K562 (cell line): ENCODE measurements at regions not wholly inside any gene's neighbourhood (a gene's known extent, or its start where the extent isn't known, plus 50 kb on each side); places are given as distances from the start of the nearest gene placed in this dataset.

Experiments used
- ATAC-seq: fragments of 200-7000 bp; cut with Tn5 transposase; 3 replicates; pipeline ENCODE4 v1.9.1; 2020; ENCODE audit warnings: moderate library complexity
- BruUV-seq: library from RNA; stranded (reverse); fragments of 400-500 nt; replicated peaks from 2 replicates; lab custom pipeline; 2021; lab: Mats Ljungman, UMichigan
- CTCF ChIA-PET: fragments of 300-600 bp; formaldehyde crosslinking; extraction: SDS; loops from one replicate; lab custom pipeline; 2021; ENCODE audit warnings: low intra/inter-chr PET ratio; lab: Yijun Ruan, JAX
- POLR2A ChIA-PET: fragments of 300-600, 350-650 bp; sonication (Branson Sonifier 250); formaldehyde crosslinking; extraction: SDS; loops from one replicate; lab custom pipeline; 2021; ENCODE audit warnings: antibody characterized with exemption, inconsistent platforms; lab: Yijun Ruan, JAX
- DNase-seq, 4 experiments: peaks; one replicate each; pipeline versions ENCODE4 v3.0.0 to v3.0.0-alpha.2; 2011 to 2018; ENCODE audit warnings: low spot score in 3 of 4, mixed read lengths in 3 of 4; ENCODE audit errors: extremely low read depth in 1 of 4
- FAIRE-seq: peaks from 2 replicates; lab custom pipeline; 2011; peaks lifted over from hg19 to GRCh38; lab: Jason Lieb, UNC
- H2AFZ ChIP-seq: 2 replicates; pipeline ENCODE4 v1.6.0; 2011; ENCODE audit warnings: low read depth, low read length, control low read depth, inconsistent platforms
- H3K27ac ChIP-seq: fragments of 200-600 bp; 3 replicates; pipeline ENCODE4 v1.8.0; 2011; ENCODE audit warnings: low read depth, mild to moderate bottlenecking, control low read depth, inconsistent platforms, low read length, moderate library complexity, mixed read lengths; ENCODE audit errors: extremely low read depth
- H3K27me3 ChIP-seq, 2 experiments: fragments of 300-600 bp in 1 of 2; 2 replicates in 1 of 2; 3 replicates in 1 of 2; pipeline versions ENCODE4 v1.6.0 to v1.8.0; 2011; ENCODE audit warnings: inconsistent platforms in 2 of 2, low read length in 2 of 2, mild to moderate bottlenecking in 1 of 2, mixed read lengths in 1 of 2, moderate library complexity in 1 of 2; ENCODE audit not compliant: control insufficient read depth in 2 of 2, insufficient read depth in 2 of 2
- H3K36me3 ChIP-seq: fragments of 300-600 bp; 3 replicates; pipeline ENCODE4 v1.8.0; 2011; ENCODE audit warnings: mild to moderate bottlenecking, low read length, inconsistent platforms; ENCODE audit not compliant: control insufficient read depth, insufficient read depth
- H3K4me1 ChIP-seq, 2 experiments: fragments of 200-600 bp in 1 of 2; replicated peaks in 1 of 2; 2 replicates in 1 of 2; 3 replicates in 1 of 2; pipeline versions ENCODE4 v1.5.1 to v1.8.0; 2011; ENCODE audit warnings: inconsistent platforms in 2 of 2, low read length in 2 of 2, mild to moderate bottlenecking in 1 of 2, mixed read lengths in 1 of 2, moderate library complexity in 1 of 2; ENCODE audit not compliant: control insufficient read depth in 2 of 2, insufficient read depth in 2 of 2
- H3K4me2 ChIP-seq: 2 replicates; pipeline ENCODE4 v1.6.1; 2011; ENCODE audit warnings: low read length, control low read depth, inconsistent platforms, mixed read lengths; ENCODE audit not compliant: insufficient read depth
- H3K4me3 ChIP-seq: fragments of 200-600 bp; sonication (generic), shearing (Covaris generic); 2 replicates; pipeline ENCODE4 v1.5.1; 2016; ENCODE audit warnings: control low read depth, inconsistent platforms
- H3K79me2 ChIP-seq: fragments of 200-600 bp; 3 replicates; pipeline ENCODE4 v1.8.0; 2011; ENCODE audit warnings: low read length, inconsistent platforms; ENCODE audit not compliant: control insufficient read depth, insufficient read depth
- H3K9ac ChIP-seq, 2 experiments: 2 replicates each; pipeline versions ENCODE4 v1.6.0 to v1.6.1; 2011; ENCODE audit warnings: low read depth in 2 of 2, low read length in 2 of 2, control low read depth in 1 of 2, inconsistent platforms in 1 of 2, mild to moderate bottlenecking in 1 of 2, mixed read lengths in 1 of 2; ENCODE audit not compliant: insufficient read depth in 1 of 2
- H3K9me1 ChIP-seq: one replicate; pipeline ENCODE4 v1.6.0; 2011; ENCODE audit warnings: inconsistent platforms, mild to moderate bottlenecking, low read length, moderate library complexity; ENCODE audit not compliant: control insufficient read depth, insufficient read depth
- H3K9me3 ChIP-seq: replicated peaks from 2 replicates; pipeline ENCODE4 v1.5.1; 2011; ENCODE audit warnings: low read depth, low read length, inconsistent platforms; ENCODE audit not compliant: control insufficient read depth, insufficient read depth
- H4K20me1 ChIP-seq: replicated peaks from 2 replicates; pipeline ENCODE4 v1.6.1; 2011; ENCODE audit warnings: low read length, inconsistent platforms, mixed read lengths; ENCODE audit not compliant: control insufficient read depth, insufficient read depth
- CHD2 ChIP-seq: IDR thresholded peaks from 2 replicates; pipeline ENCODE4 v1.6.1; 2011; ENCODE audit warnings: low read depth, low read length
- COPS2 ChIP-seq: fragments of 450-650 bp; conservative IDR thresholded peaks from 2 replicates; pipeline ENCODE4 v1.6.1; 2016; ENCODE audit warnings: mild to moderate bottlenecking, moderate library complexity
- ELF2 ChIP-seq: fragments of 250-450 bp; sonication (Bioruptor Pico); IDR thresholded peaks from 2 replicates; pipeline ENCODE4 v1.5.0; 2021; ENCODE audit warnings: mild to moderate bottlenecking
- HNRNPLL ChIP-seq: fragments of 200-400 bp; formaldehyde crosslinking; IDR thresholded peaks from 2 replicates; pipeline ENCODE4 v1.6.1; 2017; ENCODE audit warnings: low read length, low read depth, mild to moderate bottlenecking; ENCODE audit not compliant: poor library complexity, severe bottlenecking
- KDM1A ChIP-seq, 2 experiments: fragments of 450-650 bp; IDR thresholded peaks; 2 replicates each; pipeline ENCODE4 v1.6.1; 2016; ENCODE audit warnings: mild to moderate bottlenecking in 2 of 2
- MCM3 ChIP-seq: fragments of 450-650 bp; IDR thresholded peaks from 2 replicates; pipeline ENCODE4 v1.6.1; 2016
- NUFIP1 ChIP-seq: fragments of 450-650 bp; IDR thresholded peaks from 2 replicates; pipeline ENCODE4 v1.6.1; 2018; ENCODE audit not compliant: partially characterized antibody
- RBM34 ChIP-seq: fragments of 200-400 bp; formaldehyde crosslinking; IDR thresholded peaks from 2 replicates; pipeline ENCODE4 v1.6.1; 2018; ENCODE audit warnings: low read length, borderline replicate concordance; ENCODE audit not compliant: insufficient read depth
- SRSF1 ChIP-seq: fragments of 200-400 bp; formaldehyde crosslinking; IDR thresholded peaks from 2 replicates; pipeline ENCODE4 v1.6.1; 2017; ENCODE audit warnings: mild to moderate bottlenecking, low read depth, low read length, moderate library complexity
- SRSF3 ChIP-seq: fragments of 200-400 bp; formaldehyde crosslinking; IDR thresholded peaks from 2 replicates; pipeline ENCODE4 v1.6.1; 2016; ENCODE audit warnings: mild to moderate bottlenecking, low read length, moderate library complexity; ENCODE audit not compliant: insufficient read depth
- ZNF224 ChIP-seq: sonication (generic); formaldehyde crosslinking; IDR thresholded peaks from 2 replicates; pipeline ENCODE4 v1.8.0; 2022; ENCODE audit warnings: mild to moderate bottlenecking, missing genetic modification reagents
- ZSCAN29 ChIP-seq: fragments of 450-650 bp; IDR thresholded peaks from 2 replicates; pipeline ENCODE4 v1.6.1; 2017
- WGBS: fragments of 100-300 bp; shearing (Covaris generic); methylation state at CpG from one replicate; pipeline ENCODE4 v1.1.6; 2016; ENCODE audit warnings: low coverage, mixed read lengths; ENCODE audit not compliant: insufficient coverage; ENCODE audit errors: missing lambda C conversion rate; 5-methylcytosine and 5-hydroxymethylcytosine counted together
- in situ Hi-C: fragments of 300-500 bp; cut with MboI; formaldehyde crosslinking; loops from 4 replicates; pipeline ENCODE4 v1.15.0; 2018; ENCODE audit warnings: inconsistent platforms, mixed read lengths
- intact Hi-C: fragments of 100-400 bp; cut with micrococcal nuclease; formaldehyde crosslinking; loops from 2 replicates; pipeline ENCODE4 v1.14.2; 2022
- TF ChIP-seq, protein P1 (sequence below): fragments of 250-450 bp; sonication (Bioruptor Pico); IDR thresholded peaks from 2 replicates; pipeline ENCODE4 v1.8.0; 2022; ENCODE audit warnings: moderate library complexity, mild to moderate bottlenecking, inconsistent platforms
- TF ChIP-seq, protein P2 (sequence below): sonication (generic); formaldehyde crosslinking; IDR thresholded peaks from 2 replicates; pipeline ENCODE4 v1.4.0; 2020; ENCODE audit warnings: mild to moderate bottlenecking, missing genetic modification reagents
- TF ChIP-seq, protein P3 (sequence below): fragments of 450-650 bp; IDR thresholded peaks from 2 replicates; pipeline ENCODE4 v1.6.1; 2016

DNA sequence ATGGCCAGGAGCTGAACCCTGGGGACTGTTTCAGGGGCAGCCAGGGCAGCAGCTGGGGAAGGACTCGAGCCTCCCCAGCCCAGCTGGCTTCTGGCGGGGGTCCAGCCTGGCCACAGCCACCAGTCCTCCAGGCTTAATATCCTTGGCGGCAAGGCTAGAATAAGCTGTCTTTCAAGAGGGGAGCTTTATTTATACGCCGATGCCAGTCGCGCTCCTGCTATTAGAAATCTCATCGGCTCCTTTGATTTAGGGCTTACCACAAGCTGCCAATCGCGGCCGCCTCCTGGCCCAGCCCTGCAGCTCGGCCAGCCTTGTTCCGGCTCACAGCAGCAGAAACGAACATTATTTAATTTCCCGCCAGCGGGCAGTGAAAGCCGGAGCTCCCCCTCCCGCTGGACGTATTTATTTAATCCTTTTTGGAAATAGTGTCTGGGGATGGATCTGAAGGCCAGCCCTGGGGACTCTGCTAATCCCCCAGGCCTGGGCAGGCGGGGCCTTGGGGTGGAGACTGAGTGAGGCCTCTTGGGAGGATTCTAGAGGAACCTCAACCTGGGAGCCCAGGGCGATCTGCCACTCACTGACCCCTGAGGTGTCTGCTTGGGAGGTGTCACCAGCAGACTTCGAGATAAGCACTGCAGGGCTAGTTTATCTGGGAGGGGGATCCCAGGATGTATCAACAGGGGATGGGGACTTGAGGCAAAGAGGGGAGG is 363.1 kb downstream of the MN1 start:
- FAIRE-seq, result no peak
- Histone ChIP-seq H3K9ac (no peak overlapping the region), H3K36me3 (no peaks in the 10 kb centered on the region), H3K4me3 (no peak overlapping the region), H3K4me2 (no peak overlapping the region), H3K9me1 (no peaks in the 10 kb centered on the region), H4K20me1 (no peaks in the 10 kb centered on the region), H3K27me3 (peaks cover 0 to 28% of the 10 kb centered on the region in 2 experiments; a peak in 3 of 5 replicates), H3K4me1 (no peaks in the 10 kb centered on the region; a peak in 1 of 5 replicates), H3K79me2 (no peaks in the 10 kb centered on the region), H2AFZ (no peak overlapping the region), H3K27ac (no peak overlapping the region), H3K9me3 (no peaks in the 10 kb centered on the region)
- no TSS peak for BruUV-seq
- CTCF ChIA-PET, result no interaction called here
- WGBS, result 12% methylated on average over 19 of the region's 22 CpGs
- no peak for ATAC-seq
- in situ Hi-C loops (no loop called here), intact Hi-C loops (no loop called here)
- TF ChIP-seq, protein P1, sequence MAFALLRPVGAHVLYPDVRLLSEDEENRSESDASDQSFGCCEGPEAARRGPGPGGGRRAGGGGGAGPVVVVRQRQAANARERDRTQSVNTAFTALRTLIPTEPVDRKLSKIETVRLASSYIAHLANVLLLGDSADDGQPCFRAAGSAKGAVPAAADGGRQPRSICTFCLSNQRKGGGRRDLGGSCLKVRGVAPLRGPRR (CRISPR knock-in tag), result no peak
- TF ChIP-seq ELF2 (CRISPR knock-in tag) (no peak), ZNF224 (CRISPR knock-in tag) (no peak), SRSF1 (no peak), MCM3 (no peak), CHD2 (no peak), SRSF3 (no peak), ZSCAN29 (no peak), NUFIP1 (no peak), COPS2 (no peak), KDM1A (IDR thresholded peaks at IDR 0.05) (no peak), RBM34 (no peak), HNRNPLL (no peak)
- TF ChIP-seq, protein P2, sequence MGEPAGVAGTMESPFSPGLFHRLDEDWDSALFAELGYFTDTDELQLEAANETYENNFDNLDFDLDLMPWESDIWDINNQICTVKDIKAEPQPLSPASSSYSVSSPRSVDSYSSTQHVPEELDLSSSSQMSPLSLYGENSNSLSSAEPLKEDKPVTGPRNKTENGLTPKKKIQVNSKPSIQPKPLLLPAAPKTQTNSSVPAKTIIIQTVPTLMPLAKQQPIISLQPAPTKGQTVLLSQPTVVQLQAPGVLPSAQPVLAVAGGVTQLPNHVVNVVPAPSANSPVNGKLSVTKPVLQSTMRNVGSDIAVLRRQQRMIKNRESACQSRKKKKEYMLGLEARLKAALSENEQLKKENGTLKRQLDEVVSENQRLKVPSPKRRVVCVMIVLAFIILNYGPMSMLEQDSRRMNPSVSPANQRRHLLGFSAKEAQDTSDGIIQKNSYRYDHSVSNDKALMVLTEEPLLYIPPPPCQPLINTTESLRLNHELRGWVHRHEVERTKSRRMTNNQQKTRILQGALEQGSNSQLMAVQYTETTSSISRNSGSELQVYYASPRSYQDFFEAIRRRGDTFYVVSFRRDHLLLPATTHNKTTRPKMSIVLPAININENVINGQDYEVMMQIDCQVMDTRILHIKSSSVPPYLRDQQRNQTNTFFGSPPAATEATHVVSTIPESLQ (CRISPR knock-in tag), result no peak
- TF ChIP-seq, protein P3, sequence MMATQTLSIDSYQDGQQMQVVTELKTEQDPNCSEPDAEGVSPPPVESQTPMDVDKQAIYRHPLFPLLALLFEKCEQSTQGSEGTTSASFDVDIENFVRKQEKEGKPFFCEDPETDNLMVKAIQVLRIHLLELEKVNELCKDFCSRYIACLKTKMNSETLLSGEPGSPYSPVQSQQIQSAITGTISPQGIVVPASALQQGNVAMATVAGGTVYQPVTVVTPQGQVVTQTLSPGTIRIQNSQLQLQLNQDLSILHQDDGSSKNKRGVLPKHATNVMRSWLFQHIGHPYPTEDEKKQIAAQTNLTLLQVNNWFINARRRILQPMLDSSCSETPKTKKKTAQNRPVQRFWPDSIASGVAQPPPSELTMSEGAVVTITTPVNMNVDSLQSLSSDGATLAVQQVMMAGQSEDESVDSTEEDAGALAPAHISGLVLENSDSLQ, result no peak
- DNase-seq, result no peak
- POLR2A ChIA-PET, result no interaction called here
